ENCODE measurements at regions not wholly inside any gene's neighbourhood (a gene's known extent, or its start where the extent isn't known, plus 50 kb on each side); places are given as distances from the start of the nearest gene placed in this dataset.
A peak's percentile ranks its signal among the peaks of the same experiment; 100 is the strongest.

DNA sequence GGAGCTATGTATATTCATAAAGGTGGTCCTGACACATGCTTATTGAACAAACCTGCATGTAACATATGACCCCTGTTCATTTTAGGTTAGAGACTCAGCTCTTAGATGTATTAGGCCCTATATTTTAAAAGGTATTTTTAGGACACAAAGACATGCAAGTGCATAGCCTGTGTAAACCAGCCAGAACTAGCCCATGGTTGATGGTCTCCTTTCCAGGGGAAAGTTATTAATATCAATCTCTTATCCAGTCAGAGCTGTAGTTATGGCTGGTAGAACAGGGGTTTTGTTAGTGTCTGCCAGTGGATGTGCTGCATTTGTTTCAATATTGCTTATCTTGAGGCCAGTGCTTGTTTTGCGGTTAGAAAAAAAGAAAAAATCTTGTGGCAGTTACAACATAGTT lies 488.6 kb downstream of the KCTD8 start:
- no peak for DNase-seq (ENCODE audit: low read depth in 2 of 2)

DNA sequence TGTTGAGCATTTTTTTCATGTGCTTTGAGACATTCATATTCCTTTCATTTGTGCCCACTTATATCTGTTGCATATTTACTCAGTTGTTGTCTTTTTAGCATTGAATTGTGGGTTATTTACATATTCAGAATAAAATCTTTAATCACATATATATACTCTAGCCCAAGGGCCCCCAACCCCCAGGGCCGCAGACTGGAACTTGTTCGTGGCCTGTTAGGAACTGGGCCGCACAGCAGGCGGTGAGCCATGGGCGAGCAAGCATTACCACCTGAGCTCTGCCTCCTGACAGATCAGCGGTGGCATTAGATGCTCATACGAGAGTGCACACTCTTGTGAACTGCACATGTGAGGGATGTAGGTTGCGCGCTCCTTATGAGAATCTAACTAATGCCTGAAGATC lies 480.6 kb downstream of the KCTD8 start:
- no peak for DNase-seq (ENCODE audit: low read depth in 2 of 2)

DNA sequence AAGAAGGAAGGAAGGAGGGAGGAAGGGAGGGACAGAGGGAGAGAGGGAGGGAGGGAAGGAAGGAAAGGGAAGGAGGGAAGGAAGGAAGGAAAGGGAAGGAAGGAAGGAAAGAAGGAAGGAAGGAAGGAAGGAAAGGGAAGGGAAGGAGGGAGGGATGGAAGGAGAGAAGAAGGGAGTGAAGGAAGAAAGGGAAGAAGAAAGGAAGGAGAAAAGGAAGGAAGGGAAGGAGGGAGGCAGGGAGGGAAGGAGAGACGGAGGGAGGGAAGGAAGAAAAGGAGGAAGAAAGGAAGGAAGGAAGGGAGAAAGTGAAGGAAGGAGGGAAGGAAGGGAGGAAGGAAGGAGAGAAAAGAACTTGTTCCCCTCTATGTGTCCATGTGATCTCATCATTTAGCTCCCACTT lies 465.0 kb downstream of the KCTD8 start:
- DNase-seq (ENCODE audit: low read depth in 2 of 2), result no peak

DNA sequence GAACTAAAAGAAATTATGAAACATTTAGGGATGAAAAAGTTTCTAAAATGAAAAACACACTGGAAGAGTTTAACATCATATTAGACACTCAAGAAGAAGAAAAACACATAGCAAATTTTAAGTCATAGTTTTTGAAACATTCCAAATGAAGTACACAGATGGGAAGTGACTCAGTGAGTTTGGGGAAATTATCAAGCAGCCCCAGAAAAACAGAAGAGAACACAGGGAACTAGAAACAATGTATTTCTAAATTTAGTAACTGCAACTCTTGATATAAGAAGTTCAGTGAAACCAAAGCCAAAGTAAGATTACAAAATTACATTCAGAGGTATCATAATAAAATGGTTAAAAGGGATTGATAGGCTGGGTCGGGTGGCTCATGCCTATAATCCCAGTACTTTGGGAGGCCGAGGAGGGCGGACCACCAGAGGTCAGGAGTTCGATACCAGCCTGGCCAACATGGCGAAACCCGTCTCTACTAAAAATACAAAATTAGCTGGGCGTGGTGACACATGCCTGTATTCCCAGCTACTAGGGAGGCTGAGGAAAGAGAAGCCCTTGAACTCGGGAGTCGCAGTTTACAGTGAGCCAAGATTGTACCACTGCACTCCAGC lies 461.2 kb downstream of the KCTD8 start:
- DNase-seq (ENCODE audit: low read depth in 2 of 2), result peak in 1 of 2 donors; percentile 22

DNA sequence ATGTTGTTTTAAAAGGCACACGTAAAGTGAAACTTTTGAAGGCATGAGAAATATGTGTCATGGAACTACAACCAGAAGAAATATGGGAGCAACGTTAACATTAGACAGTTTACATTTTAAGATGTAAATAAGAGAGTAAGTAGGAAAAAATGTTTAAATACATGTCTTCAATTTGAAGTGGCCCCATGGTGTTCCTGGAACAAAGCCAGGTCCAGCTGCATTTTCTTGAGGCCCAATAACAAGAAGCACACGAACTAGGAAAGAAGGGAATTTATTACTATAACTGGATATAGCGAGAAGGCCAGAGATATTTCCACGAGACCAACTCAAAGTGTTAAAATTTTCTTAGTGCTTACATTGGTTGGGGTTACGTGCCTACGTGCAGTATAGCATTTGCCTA lies 458.1 kb downstream of the KCTD8 start:
- DNase-seq (ENCODE audit: low read depth in 2 of 2), result no peak

DNA sequence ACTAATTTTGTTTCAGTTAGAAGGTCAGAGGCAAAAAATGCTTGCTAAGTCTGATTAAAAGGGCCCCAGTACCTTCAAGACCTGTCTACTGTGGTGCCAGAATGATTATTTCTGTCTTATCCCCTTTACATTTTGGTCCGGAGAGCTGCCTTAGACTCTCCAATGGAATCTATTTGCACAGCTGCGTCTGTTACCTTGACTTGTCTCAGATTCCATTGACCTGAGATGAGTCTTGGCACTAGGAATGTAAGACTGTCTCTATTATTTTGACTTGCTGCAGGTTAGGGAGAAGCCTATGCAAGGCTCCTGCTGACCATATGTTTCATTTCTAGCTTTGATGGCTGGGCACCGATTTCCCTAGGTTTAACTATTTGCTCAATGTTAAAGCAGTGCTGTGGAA lies 457.6 kb downstream of the KCTD8 start:
- no peak for DNase-seq (ENCODE audit: low read depth in 2 of 2)

DNA sequence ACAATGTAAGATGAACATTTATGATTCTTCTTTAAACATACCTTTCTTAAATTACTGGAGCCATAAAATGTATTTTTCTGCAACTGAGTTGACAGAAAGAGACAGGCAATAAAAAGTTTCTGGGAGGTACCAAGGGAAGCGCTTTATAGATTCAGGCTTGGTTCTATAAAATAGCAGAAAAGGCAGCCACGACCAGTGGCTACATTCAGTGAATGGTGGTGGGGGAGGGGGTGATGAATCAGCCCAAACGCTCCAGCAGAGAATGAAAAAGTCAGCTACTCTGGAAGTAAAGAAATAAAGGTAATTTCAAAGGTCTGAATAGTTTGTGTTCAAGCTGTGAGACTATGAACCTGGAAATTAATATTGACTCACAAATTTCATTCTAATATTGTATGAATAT lies 456.1 kb downstream of the KCTD8 start:
- no peak for DNase-seq (ENCODE audit: low read depth in 2 of 2)

DNA sequence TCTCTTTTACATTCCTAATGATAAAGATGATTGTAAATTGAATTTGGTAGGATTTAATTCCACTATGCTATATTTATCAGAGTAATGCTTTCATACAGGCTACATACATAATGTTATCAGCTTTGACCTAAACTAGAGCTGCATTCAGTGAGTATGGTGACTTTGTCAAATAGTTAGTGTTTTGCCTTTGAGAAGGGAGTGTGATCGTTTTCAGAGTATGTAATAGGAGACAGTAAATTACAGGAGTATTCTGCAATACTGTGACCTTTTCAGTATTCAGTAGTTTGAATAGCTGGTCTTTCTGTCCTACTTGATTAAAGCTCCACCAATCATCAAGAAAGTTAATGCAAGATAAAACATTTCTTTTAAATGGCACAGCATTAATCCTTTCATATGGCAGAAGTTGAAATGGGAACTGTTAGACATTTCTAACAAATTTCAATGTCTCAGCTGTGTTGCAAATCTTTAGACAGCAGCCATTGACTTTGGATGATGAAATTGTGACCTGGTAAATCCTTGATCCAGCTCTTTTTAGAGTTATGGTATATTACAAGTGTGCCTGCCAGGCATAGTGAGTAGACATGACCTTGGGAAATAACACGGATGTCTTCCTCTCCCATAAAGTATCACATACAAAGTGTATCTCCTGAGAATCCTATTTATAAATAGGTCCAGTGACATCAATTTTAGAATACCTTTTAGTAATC lies 455.3 kb downstream of the KCTD8 start:
- DNase-seq (ENCODE audit: low read depth in 2 of 2), result no peak

DNA sequence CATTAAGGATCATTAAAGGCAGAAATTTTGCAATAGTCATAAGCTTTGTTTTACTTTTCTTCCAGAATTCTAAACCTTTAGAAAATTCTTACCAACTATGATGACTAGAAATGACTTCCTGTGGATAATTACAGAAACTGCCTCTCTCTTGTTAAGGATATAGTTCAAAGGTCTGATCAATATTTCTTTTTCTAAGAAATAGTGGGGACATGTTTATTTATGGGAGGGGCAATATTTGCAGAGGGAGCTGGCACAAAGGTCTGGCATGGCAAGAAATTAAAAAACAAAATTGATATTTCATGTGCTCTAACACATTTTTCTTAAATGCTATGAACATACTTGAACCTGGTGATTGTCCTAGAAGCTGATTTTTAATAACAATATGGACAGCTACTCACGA lies 448.9 kb downstream of the KCTD8 start:
- no peak for DNase-seq (ENCODE audit: low read depth in 2 of 2)

DNA sequence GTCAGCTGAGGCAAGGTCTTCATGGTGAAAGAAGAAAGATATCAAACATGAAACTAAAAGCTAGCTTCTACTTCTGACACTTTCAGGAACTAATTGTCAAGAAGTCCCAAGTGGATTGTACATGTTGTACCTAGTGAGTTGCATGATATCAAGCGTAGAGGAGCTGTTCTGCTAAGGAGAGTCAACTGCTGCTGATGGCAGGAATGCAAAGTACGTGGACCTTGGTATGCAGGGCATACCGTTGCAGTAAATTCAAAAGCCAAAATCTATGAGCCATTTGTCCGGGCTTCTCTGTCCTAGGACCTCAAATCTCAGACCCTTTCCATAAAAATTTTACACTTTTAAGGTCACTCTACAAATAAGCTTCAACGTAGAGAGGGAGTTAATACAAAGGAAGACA lies 446.2 kb downstream of the KCTD8 start:
- no peak for DNase-seq (ENCODE audit: low read depth in 2 of 2)

DNA sequence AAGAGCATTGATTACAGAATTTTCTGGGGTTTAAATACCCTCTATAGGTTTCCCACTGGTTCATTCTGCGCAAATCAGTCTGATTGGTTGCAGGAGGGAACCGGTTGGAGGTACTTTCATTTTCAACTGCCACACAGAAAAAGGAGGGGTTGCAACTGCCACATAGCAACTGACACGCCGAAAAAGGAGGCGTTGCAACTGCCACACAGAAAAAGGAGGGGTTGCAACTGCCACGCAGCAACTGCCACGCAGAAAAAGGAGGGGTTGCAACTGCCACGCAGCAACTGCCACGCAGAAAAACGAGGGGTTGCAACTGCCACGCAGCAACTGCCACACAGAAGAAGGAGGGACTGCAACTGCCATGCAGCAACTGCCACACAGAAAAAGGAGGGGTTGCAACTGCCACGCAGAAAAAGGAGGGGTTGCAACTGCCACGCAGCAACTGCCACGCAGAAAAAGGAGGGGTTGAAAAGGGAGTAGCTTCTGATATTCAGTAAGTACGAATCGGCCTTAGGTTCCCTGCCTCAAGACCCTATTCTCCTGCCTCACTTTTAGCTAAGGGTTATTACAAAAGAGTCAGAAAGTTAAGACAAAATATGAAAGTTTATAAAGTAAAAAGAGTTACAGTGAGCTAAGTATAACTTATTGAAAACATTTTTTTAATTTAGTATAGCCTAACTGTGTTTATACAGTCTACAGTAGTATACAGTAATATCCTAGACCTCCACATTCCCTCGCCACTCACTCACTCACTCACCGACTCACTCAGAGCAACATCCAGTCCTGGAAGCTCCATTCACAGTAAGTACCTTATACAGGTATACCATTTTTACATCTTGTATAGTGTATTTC lies 431.8 kb downstream of the KCTD8 start:
- DNase-seq (ENCODE audit: low read depth in 2 of 2), result peak in 1 of 2 donors; percentile 13

DNA sequence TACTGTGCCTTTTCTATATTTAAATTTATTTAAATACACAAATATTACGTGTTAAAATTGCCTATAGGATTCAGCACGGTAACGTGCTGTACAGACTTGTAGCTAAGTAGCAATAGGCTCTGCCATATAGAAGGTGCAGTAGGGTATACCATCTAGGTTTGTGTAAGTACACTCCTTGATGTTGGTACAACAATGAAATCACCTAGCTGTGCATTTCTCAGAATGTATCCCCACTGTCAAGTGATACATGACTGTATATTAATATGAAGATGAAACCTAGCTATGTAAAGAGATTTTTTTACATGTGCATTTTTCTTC lies 431.2 kb downstream of the KCTD8 start:
- no peak for DNase-seq (ENCODE audit: low read depth in 2 of 2)

DNA sequence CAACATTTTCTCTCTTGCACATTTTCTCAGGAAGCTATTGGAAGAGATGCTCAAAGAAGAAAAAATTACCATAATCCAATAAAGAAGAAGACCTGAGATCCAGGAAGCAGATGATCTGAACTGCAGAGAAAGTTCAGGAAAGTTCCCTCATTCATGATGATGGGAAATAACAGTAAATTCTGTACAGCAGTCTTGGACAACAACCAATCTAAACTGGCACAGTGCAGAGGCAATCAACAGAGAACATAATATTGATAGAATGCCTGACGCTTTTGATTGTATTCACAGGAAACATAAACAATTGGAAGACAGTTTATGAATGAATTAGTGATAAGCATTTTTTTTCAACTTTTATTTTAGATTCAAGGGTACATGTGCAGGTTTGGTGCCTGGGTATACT lies 428.9 kb downstream of the KCTD8 start:
- peak in 1 of 2 donors; percentile 75 for DNase-seq (ENCODE audit: low read depth in 2 of 2)

DNA sequence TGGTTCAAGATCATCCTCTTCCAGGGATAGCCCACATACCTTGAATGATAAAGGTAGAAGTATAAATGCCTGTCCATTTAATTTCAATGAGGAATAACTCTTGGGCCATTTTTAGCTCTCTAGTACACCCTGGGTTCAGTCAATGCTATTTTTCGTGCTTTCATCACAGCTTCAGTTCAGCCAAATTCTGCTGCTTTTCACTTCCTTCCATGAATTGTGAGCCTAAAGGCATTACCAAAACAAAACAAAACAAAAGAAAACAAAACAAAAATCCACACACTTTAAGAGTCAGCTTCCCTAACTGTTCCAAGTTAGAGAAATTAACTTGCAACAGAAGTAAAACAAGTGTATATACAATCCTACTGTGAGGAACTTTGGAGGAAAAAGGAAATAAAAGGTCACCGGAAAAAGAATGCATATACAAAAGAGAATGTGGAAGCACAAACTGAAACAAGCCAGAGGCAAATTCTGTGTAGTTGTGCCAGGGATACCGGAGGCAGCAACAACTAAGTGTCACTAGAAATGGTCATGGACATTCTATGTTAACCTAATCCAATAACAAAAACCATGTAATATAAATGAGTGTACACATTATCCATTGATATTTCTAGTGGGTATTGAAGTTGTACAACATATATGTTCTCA lies 423.1 kb downstream of the KCTD8 start:
- peak; percentile 56 to 89 for DNase-seq (ENCODE audit: low read depth in 2 of 2)

DNA sequence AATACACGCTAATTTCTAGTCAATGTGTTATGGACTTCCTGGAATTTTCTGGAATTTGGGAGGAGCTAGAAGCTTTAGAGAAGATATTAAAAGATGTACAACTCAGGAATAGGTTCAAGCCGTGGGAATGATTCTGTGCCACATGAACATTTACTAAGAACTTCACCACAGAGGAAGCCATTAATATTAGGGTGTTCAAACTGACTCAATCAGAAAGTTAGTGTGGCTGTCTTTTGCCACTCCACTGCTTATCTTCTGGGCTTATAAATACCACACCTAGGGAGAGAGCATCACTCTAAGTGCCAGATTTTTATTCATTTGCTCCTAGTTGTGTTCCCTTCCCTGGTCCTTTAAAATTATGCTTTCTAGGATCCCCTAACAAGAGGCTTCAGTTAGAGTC lies 409.8 kb downstream of the KCTD8 start:
- no peak for DNase-seq (ENCODE audit: low read depth in 2 of 2)

DNA sequence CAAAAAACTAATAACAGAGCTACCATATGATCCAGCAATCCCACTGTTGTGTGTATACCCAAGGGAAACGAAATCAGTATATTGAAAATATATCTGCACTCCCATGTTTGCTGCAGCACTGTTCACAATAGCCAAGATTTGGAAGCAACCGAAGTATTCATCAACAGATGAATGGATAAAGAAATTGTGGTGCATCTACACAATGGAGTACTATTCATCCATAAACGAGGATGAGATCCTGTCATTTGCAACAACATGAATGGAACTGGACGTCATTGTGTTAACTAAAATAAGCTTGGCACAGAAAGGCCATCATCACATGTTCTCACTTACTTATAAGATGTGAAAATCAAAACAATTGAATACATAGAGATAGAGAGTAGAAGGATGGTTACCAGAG lies 402.1 kb downstream of the KCTD8 start:
- no peak for DNase-seq (ENCODE audit: low read depth in 2 of 2)

DNA sequence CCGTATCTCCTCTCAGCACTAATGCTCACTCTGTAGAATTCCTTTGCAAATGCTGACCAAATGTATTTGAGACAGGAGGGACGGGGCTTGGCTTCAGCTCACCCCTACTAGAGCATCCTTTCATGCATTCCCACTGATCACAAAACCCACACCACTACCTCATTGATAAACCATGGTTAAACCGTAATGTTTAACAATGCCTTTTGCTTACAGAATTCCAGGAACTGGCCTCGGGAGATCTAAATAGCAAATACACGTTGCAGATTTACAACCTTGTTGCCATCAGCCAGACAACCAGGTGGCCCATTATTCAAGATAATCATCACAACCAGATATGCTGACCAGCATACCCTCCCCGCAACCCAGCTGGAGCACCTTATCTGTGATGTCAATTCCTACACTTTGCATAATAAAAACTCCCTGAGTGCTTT lies 391.9 kb downstream of the KCTD8 start:
- no peak for DNase-seq (ENCODE audit: low read depth in 2 of 2)

DNA sequence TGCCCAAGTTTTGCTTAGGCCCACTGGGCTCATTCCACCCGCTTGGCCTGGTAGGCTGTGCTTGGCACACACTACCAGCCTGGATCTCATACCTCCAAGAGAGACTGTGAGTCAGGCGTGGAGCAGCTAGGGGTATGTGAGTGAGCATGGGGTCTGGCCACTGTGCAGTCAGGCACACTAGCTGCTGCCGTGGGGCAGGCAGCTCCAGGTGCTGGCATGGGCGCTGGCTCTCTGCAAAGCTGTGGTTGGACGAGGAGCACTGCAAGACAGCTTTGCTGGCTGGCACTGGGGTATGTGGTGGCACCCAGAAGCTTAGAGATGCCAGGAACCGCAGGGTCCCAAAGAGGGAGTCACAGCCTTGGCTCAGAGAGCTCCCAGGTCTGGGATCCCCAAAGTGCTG lies 377.8 kb downstream of the KCTD8 start:
- no peak for DNase-seq (ENCODE audit: low read depth in 2 of 2)

DNA sequence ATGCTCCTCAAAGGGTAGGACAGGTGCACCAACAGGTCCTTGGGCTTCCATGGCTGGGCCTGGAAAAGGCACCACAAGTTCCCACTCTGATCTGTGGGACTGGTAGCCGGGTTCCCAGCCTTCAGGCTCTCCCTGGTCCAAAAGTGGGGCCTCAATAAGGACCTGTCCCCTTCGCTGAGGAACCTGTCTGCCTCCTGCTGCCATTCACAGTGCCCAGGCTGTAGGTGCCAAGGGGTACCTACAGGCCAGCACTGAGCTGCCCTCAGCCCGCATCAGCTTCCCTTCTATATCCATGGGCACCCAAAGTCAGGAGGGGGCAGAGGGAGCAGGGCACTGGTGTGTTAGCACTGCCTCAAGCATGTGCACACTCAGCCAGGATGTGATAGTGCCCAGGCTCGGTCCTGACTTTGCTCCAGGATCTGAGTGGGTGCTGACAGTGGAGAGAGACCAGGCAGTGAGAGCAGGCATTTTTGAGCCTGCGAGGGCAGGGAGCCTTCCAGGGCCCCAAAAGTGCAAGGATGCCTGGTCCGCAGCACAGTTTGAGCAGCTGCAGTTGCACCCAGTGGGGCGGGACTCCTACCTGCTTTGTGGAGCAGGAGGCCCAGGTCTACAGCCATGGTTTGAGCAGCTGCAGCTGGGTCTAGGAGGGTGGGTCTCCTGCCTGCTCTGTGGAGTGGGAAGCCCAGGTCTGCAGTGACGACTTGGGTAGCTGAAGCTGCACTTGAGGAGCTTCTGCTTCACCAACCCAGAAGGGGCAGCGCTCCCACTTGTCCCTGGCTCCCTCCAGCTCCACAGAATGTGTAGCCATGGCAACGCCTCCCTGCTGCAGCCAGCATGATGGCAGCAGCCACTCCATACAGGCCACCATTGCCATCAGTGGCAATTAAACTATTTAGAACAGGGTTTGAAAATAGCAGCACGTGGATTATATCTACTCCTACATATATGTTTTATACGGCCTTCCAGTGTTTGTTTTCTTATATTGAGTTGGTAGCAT lies 376.4 kb downstream of the KCTD8 start:
- DNase-seq (ENCODE audit: low read depth in 2 of 2), result no peak

DNA sequence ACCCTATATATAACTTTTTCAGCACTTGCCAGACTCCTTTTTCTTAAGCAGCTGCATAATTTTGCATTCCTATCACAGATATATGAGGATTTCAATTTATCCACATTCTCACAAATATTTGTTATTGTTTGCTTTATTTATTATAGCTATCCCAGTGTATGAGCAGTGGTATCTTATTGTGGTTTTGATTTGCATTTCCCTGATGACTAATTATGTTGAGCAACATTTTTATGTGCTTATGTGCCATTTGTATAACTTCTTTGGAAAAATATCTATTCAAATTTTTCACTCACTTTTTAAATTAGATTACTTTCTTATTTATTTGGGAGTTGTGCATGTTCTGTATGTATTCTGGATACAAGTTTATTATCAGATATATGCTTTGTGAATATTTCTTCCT lies 361.9 kb downstream of the KCTD8 start:
- DNase-seq (ENCODE audit: low read depth in 2 of 2), result no peak

DNA sequence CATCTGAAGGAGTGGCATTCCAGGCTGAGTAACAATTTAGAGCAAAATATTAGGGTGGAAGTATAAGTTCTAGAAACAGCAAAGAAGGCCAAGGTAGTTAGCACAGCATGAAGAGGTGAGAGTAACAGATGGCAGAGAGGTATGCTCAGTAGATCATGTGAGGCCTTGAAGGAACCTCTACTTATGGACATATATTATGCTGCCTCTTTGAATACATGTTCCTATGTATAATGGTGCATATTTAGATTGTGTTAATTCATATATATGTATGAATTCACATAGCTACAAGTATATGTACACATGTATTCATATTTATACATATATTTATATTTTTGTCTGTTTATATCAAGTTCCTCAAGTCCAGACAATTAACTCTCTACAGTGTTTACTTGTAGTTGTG lies 355.2 kb downstream of the KCTD8 start:
- no peak for DNase-seq (ENCODE audit: low read depth in 2 of 2)

Data from lung microvascular endothelial cell (primary cell).